GDM1 (cell line): ENCODE measurements at regions not wholly inside any gene's neighbourhood (a gene's known extent, or its start where the extent isn't known, plus 50 kb on each side); places are given as distances from the start of the nearest gene placed in this dataset.

ENCODE experiments used
- DNase-seq: peaks from one replicate; lab custom pipeline; 2025; lab: John Stamatoyannopoulos, UW

DNA sequence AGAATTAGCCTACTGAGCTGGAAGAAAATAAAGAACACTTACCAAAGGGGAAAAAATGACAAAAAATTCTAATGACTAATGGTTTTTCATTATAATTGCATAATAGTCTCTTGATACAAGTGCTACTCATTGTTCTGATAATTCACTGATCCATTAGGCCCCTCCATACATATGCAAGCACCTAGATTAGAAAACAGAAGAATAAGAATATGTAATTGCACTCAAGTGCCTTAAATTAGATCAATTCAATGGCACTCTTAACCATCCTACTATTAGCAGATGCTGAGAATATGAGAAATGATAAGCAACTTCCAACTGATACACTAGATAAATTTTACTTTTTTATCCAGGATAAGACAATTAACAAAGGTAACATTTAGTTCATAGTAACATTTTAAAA is 440.9 kb upstream of the C9orf72 start:
- DNase-seq: no peak

DNA sequence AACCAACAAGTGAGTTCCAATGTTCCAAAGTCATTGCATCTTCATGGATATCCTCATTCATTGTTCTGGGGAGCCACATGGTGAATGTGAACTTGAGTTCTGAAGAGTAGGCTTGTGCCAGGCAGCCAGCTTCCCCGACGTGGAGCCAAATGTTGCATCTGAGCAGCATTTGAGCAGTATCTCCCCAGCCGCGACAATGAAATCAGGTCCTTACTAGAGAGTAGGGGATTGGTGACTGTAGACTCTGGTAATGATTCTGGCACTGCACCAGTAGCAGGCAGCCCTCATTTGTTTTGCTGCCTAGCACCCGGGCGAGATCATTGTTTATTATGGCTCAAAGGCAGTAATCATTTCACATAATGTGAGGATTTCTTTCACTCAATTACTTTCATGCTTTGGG is 451.4 kb upstream of the C9orf72 start:
- DNase-seq: no peak

DNA sequence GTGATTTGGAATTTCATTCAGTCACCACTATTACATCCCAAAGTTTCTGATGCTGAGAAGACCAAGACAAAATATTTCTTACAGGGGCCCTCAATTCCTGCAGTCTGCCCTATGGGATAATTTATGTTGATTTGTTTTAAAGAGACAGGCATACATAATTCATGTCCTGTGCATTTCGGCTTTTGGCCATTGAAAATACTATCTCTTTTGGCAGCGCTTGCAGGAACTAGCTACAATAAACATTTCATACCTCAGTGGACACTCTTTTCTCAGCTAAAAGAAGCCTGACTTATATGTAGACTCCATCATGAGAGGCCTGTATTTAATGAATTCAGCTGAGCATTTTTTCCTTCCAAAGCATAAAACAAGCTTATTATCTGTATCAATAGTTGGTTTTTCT is 451.9 kb upstream of the C9orf72 start:
- no peak for DNase-seq

GRCh38 chr9:28031521-28032267 is 458.4 kb upstream of the C9orf72 start:
- DNase-seq: no peak

- DNase-seq: no peak
Measured at GRCh38 chr9:28032268-28032590, 458.9 kb upstream of the C9orf72 start.

DNA sequence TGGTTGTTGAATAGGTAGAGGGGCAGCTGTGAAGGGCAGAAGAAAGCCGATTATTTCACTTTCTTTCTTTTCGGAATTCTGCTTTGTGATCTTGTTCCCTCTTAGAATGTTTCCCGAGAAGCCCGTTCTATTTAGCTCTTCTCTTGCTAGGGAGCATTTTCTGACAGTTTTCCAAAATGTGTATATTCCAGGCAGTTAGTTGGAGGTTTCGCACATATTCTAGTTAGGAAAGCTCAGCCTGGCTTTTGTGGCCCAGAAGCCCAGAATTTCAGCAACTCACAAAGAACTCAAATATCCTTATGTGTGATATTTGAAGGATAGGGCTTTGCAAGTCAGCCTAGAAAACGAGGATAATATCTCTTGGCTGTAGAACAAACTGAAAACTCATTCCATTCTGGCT is 461.0 kb upstream of the C9orf72 start:
- no peak for DNase-seq

- DNase-seq: no peak
Measured at GRCh38 chr9:28037968-28038367, 464.7 kb upstream of the C9orf72 start.

DNA sequence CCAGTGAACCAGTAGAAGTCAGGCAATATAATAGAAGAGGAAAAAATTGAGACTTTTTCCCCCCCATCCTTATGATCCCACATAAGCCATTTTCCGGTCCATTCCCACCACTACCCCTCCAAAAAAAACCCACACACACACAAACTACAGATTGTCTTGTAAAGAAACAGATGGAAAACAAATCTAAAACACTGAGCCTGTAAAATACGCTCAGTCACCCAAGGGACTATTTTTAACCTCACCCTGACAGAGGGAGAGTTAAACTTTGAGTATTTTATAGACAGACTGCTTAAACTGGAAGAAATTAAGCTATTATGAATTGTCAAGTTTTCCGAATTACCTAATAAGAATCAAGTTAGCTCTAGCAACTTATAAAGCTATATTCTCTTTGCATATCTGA is 471.8 kb upstream of the C9orf72 start:
- DNase-seq: no peak

- no peak for DNase-seq
Measured at GRCh38 chr9:28050046-28050445, 476.8 kb upstream of the C9orf72 start.

GRCh38 chr9:28050941-28051340 is 477.7 kb upstream of the C9orf72 start:
- no peak for DNase-seq

DNA sequence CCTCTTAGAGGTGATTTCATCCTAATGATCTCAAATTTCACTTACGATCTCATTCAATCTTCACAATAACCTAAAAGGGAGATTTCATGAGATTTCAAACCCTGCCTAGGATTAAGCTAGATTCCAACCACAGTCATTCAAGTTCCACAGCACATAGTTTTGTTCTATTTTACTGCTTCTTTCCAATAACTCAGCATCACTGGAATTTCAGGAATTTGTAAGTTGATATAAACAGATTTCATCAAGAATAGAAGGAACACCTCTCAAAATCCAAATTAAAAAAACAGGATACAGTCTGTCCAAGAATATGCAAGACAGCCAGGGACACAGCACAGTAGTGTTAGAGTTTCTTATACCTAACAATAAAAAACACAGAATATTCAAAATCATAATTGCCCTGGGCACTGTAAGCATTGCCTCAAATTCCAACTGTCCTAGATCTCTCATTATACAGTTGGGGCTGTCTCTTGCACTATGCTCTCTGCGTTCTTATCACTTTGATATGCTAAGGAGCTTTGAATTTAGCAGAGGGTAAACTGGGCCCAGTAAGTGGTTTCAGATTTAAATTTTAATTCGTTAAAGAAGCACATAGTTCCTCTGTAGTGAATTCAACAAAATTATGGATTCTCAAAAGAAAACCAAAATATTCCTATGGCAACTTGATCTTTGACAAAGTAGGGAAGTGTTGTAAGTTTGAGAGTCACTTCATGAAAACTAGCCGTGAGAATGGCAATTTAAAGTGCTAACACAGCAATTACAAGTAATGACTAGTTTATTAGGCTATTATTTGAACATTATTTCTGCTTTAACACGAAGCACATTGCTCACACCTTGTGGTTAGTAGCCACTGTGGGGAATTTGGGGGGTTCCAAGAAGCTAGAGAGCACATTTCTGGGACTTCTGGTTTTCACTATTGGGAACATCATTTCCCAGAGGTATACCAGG is 478.6 kb upstream of the C9orf72 start:
- no peak for DNase-seq

- DNase-seq: no peak
Measured at GRCh38 chr9:28053096-28053777, 480.0 kb upstream of the C9orf72 start.

DNA sequence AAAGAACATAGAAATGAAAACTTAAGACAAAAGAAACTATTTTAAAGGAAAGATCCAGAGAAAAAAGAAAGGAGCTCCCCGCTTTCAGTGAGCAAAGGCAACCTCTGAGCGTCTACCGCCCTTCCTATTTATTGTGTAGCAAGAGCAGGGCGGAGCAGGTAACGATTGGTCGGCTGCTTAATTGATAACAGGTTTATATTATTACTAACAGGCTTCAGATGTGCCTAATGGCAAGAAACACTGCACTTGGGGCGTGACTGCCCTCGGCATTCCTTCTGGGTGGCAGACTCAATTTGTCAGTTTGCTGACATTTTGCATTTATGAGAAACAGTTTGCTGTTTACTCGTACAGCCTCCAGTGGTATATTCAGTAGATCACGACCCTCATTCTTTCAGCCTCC is 482.7 kb upstream of the C9orf72 start:
- DNase-seq: no peak

DNA sequence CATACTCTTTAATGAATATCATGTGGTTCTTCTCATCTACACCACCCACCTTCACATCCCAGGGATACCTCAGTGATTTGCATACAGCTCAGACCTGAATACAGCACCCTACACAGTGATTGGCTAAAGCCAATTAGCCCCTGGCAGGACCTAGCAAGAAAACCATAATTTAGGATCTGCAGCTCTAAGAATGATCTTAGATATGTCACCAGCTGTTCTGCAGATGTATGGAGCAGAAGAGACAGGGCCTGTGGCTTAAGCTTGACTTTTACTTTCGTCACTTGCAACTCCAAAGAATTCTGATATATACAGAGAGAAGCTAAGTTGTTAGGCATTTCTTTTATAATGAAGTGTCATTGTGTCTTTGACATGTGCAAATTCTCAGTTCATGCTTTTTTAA is 483.2 kb upstream of the C9orf72 start:
- DNase-seq: no peak

DNA sequence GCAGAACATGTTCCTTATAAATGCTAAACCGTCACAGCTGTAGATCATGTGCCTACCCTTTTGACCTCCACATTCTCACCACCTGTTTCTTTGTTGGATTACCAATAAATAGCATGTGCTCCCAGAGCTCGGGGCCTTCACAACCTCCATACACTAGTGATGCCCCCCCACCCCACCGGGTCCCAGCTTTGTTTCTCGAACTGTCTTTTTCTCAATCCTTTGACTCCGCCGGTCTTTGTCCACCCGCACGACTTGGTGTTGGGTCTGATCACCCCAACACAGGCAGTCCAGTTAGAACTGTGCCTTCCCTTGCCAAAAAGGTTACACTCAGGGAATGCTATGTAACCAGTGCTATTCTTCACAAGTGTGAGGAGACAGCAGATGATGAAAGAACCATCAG is 485.9 kb upstream of the C9orf72 start:
- DNase-seq: no peak

DNA sequence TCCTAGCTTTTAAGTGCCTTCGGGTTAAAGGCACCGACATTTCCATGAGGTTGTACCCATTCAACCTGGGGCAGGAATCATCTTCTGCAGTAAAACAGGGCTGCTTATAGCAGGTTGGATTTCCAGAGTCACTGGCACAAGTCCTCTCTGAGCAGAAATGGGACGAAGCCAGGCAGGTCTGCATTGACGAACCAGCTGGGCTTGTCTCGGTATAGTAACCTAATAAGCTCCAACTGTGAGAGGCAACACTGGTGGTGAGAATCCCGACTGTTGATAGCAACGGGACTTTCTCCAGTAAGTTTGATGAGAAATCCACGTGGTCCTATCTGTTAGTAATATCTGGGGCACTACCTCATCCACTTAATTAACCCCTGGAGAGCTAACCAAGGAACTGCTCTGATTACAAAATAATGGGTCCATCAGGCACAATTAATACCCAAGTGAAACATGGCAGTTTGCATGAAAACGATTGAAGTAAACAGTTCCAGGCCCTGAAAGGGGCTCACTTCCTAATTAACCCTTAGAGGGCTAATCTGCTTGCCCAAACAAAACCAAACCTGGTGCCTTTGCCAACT is 491.0 kb upstream of the C9orf72 start:
- no peak for DNase-seq

- DNase-seq: no peak
Measured at GRCh38 chr9:28073270-28073669, 500.0 kb upstream of the C9orf72 start.

DNA sequence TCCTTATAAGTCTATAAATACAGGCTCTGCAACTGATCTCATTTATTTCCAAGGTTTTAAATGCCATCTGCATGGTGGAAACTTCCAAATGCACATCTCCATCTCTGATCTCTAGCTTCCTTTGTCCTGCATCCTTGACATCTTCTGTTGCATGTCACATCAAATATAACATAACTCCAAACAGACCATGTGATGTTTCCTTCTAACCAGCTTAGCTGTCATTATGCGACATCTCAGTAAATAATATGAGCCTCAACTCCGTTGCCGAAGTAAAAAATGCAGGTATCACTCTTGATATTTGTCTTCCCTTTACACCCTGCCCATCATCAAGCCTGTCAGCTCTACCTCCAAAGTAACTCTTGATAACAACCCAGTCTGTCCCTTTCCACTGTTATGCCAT is 506.4 kb upstream of the C9orf72 start:
- no peak for DNase-seq

GRCh38 chr9:28082671-28083070 is 509.4 kb upstream of the C9orf72 start:
- DNase-seq: no peak

- no peak for DNase-seq
Measured at GRCh38 chr9:28086881-28087280, 513.6 kb upstream of the C9orf72 start.

- no peak for DNase-seq
Measured at GRCh38 chr9:28092981-28093936, 520.0 kb upstream of the C9orf72 start.
